Small intestine (tissue), 7 donors: ENCODE measurements at regions not wholly inside any gene's neighbourhood (a gene's known extent, or its start where the extent isn't known, plus 50 kb on each side); places are given as distances from the start of the nearest gene placed in this dataset.
"Not testable (repeated sequence)": the region's sequence is repeated elsewhere in the genome, so short reads cannot be mapped to it uniquely, and the experiment has no call there.

Source experiments
- DNase-seq, 2 donors: peaks; one replicate each; pipeline versions ENCODE4 v3.0.0 to v3.0.0-alpha.2; 2013
- FAIRE-seq: peaks from 2 replicates; lab custom pipeline; 2012; peaks lifted over from hg19 to GRCh38; lab: Jason Lieb, UNC
- H3K27ac ChIP-seq, 3 donors: one replicate each; pipeline ENCODE4 v1.5.1; 2013; ENCODE audit warnings: low read length in 2 of 3, mild to moderate bottlenecking in 2 of 3, control low read depth in 1 of 3, inconsistent platforms in 1 of 3, low read depth in 1 of 3, moderate library complexity in 1 of 3
- H3K27me3 ChIP-seq, 3 donors: one replicate each; pipeline ENCODE4 v1.6.1; 2013; ENCODE audit warnings: low read length in 3 of 3, inconsistent platforms in 1 of 3; ENCODE audit not compliant: control insufficient read depth in 3 of 3, insufficient read depth in 3 of 3
- H3K36me3 ChIP-seq, 3 donors: one replicate each; pipeline ENCODE4 v1.6.1; 2013; ENCODE audit warnings: low read length in 3 of 3, inconsistent platforms in 1 of 3, low read depth in 1 of 3, mild to moderate bottlenecking in 1 of 3, moderate library complexity in 1 of 3; ENCODE audit not compliant: control insufficient read depth in 3 of 3, insufficient read depth in 2 of 3
- H3K4me1 ChIP-seq, 3 donors: one replicate each; pipeline ENCODE4 v1.6.1; 2013; ENCODE audit warnings: low read length in 2 of 3, inconsistent platforms in 1 of 3, low read depth in 1 of 3, mild to moderate bottlenecking in 1 of 3, moderate library complexity in 1 of 3; ENCODE audit not compliant: control insufficient read depth in 3 of 3, insufficient read depth in 2 of 3
- H3K4me3 ChIP-seq, 3 donors: one replicate each; pipeline ENCODE4 v1.5.1; 2013; ENCODE audit warnings: low read length in 3 of 3, control low read depth in 1 of 3, inconsistent platforms in 1 of 3, low read depth in 1 of 3, mild to moderate bottlenecking in 1 of 3, moderate library complexity in 1 of 3
- H3K9me3 ChIP-seq, 2 donors: one replicate each; pipeline ENCODE4 v1.6.1; 2013; ENCODE audit warnings: low read depth in 1 of 2, low read length in 1 of 2; ENCODE audit not compliant: control insufficient read depth in 2 of 2, insufficient read depth in 1 of 2
- WGBS, 3 donors: extraction: QIAGEN DNeasy Blood & Tissue Kit; methylation state at CpG; one replicate each; pipeline ENCODE4 v1.1.7; 2013; 5-methylcytosine and 5-hydroxymethylcytosine counted together
- donor health status: healthy with polysubstance abuse.
- donor health status: control.
- donor health status: control.
- donor health status: Bipolar disorder and iron deficiency.
- donor health status: healthy.

- FAIRE-seq: no peak
- no peaks in the 10 kb centered on the region for H3K4me1 ChIP-seq
These were observed 136.3 kb upstream of the SMARCA2 start for GRCh38 chr9:1878811-1879210.

GRCh38 chr9:1879501-1879900, 135.6 kb upstream of the SMARCA2 start:
- FAIRE-seq: no peak
- WGBS, 3 donors: 73 to 90% (median 79%) methylated on average over 4 of the region's 4 CpGs

More at GRCh38 chr9:1878811-1879210, 136.3 kb upstream of the SMARCA2 start:
- Histone ChIP-seq H3K4me3 (no peak overlapping the region), H3K9me3 (no peaks in the 10 kb centered on the region), H3K36me3 (no peaks in the 10 kb centered on the region), H3K27ac (no peak overlapping the region), H3K27me3 (no peaks in the 10 kb centered on the region)
- 65 to 82% (median 69%) methylated on average over 3 of the region's 3 CpGs for WGBS, 3 donors
- no peak for DNase-seq

GRCh38 chr9:1880038-1880565, 135.0 kb upstream of the SMARCA2 start:
- H3K4me3 ChIP-seq: no peak overlapping the region
- 71 to 82% (median 80%) methylated on average over 4 of the region's 4 CpGs for whole genome bisulfite sequencing, 3 donors
- no peaks in the 10 kb centered on the region for H3K27me3 ChIP-seq
- DNase-seq (no peak), FAIRE-seq (no peak)
- no peaks in the 10 kb centered on the region for H3K9me3 ChIP-seq
- H3K36me3 ChIP-seq: no peaks in the 10 kb centered on the region
- no peaks in the 10 kb centered on the region for H3K4me1 ChIP-seq
- no peak overlapping the region for H3K27ac ChIP-seq

More at GRCh38 chr9:1879501-1879900, 135.6 kb upstream of the SMARCA2 start:
- H3K36me3 ChIP-seq: no peaks in the 10 kb centered on the region
- no peaks in the 10 kb centered on the region for H3K27me3 ChIP-seq
- H3K4me1 ChIP-seq: no peaks in the 10 kb centered on the region
- H3K27ac ChIP-seq: no peak overlapping the region
- H3K4me3 ChIP-seq: no peak overlapping the region
- no peaks in the 10 kb centered on the region for H3K9me3 ChIP-seq
- no peak for DNase-seq

GRCh38 chr9:1881708-1882295, 133.3 kb upstream of the SMARCA2 start:
- FAIRE-seq (no peak), DNase-seq (no peak)
- Histone ChIP-seq H3K4me3 (no peak overlapping the region), H3K4me1 (no peaks in the 10 kb centered on the region), H3K27me3 (no peaks in the 10 kb centered on the region), H3K9me3 (no peaks in the 10 kb centered on the region), H3K36me3 (no peaks in the 10 kb centered on the region), H3K27ac (no peak overlapping the region)
- WGBS, 3 donors: 45 to 58% (median 53%) methylated on average over 2 of the region's 2 CpGs

GRCh38 chr9:1882711-1883403, 132.3 kb upstream of the SMARCA2 start:
- DNase-seq (no peak), FAIRE-seq (no peak)
- Histone ChIP-seq H3K27me3 (no peaks in the 10 kb centered on the region), H3K4me3 (no peak overlapping the region), H3K4me1 (no peaks in the 10 kb centered on the region), H3K27ac (no peak overlapping the region), H3K36me3 (no peaks in the 10 kb centered on the region), H3K9me3 (no peaks in the 10 kb centered on the region)
- 51 to 63% (median 53%) methylated on average over 4 of the region's 4 CpGs for WGBS, 3 donors

- H3K4me3 ChIP-seq: no peak overlapping the region
- H3K4me1 ChIP-seq: no peaks in the 10 kb centered on the region
- H3K9me3 ChIP-seq: no peaks in the 10 kb centered on the region
- WGBS, 3 donors: 64 to 76% (median 71%) methylated on average over 3 of the region's 3 CpGs
- no peaks in the 10 kb centered on the region for H3K27me3 ChIP-seq
- H3K27ac ChIP-seq: no peak overlapping the region
- no peaks in the 10 kb centered on the region for H3K36me3 ChIP-seq
- FAIRE-seq (no peak), DNase-seq (no peak)
These were observed 124.9 kb upstream of the SMARCA2 start for GRCh38 chr9:1890201-1890600.

- H3K4me3 ChIP-seq: no peak overlapping the region
- FAIRE-seq (no peak), DNase-seq (no peak)
- no peaks in the 10 kb centered on the region for H3K27me3 ChIP-seq
- no peak overlapping the region for H3K27ac ChIP-seq
- no peaks in the 10 kb centered on the region for H3K4me1 ChIP-seq
- H3K36me3 ChIP-seq: no peaks in the 10 kb centered on the region
- no peaks in the 10 kb centered on the region for H3K9me3 ChIP-seq
- 29 to 56% (median 38%) methylated on average over 3 of the region's 3 CpGs for WGBS, 3 donors
These were observed 124.3 kb upstream of the SMARCA2 start for GRCh38 chr9:1890816-1891215.

- H3K27me3 ChIP-seq, FAIRE-seq: not testable (repeated sequence)
- WGBS, 3 donors: 77 to 84% (median 81%) methylated on average over 6 of the region's 6 CpGs
These were observed 112.0 kb upstream of the SMARCA2 start for GRCh38 chr9:1903080-1903704.

More at GRCh38 chr9:1903080-1903704, 112.0 kb upstream of the SMARCA2 start:
- not testable (repeated sequence) for H3K9me3 ChIP-seq, H3K4me3 ChIP-seq, H3K36me3 ChIP-seq, H3K27ac ChIP-seq, DNase-seq, H3K4me1 ChIP-seq
